C4-2B (cell line): ENCODE measurements at regions not wholly inside any gene's neighbourhood (a gene's known extent, or its start where the extent isn't known, plus 50 kb on each side); places are given as distances from the start of the nearest gene placed in this dataset.

ENCODE experiments used
- H3K27ac ChIP-seq: fragments of 450-650 bp; 2 replicates; pipeline ENCODE4 v1.5.1; 2017
- CTCF ChIP-seq: fragments of 450-650 bp; conservative IDR thresholded peaks from 2 replicates; pipeline ENCODE4 v1.5.1; 2017; ENCODE audit warnings: mild to moderate bottlenecking
- ZFX ChIP-seq: fragments of 450-650 bp; IDR thresholded peaks from 2 replicates; pipeline ENCODE4 v1.6.1; 2017

- TF ChIP-seq CTCF (no peak), ZFX (no peak)
- no peak overlapping the region for H3K27ac ChIP-seq
These were observed 853.4 kb downstream of the IGSF11 start for GRCh38 chr3:118181274-118181673.

GRCh38 chr3:118186051-118186450, 848.6 kb downstream of the IGSF11 start:
- TF ChIP-seq CTCF (no peak), ZFX (no peak)

GRCh38 chr3:118187221-118187620, 847.4 kb downstream of the IGSF11 start:
- H3K27ac ChIP-seq = no peak overlapping the region
- TF ChIP-seq ZFX = no peak

More at GRCh38 chr3:118186051-118186450, 848.6 kb downstream of the IGSF11 start:
- no peak overlapping the region for H3K27ac ChIP-seq

GRCh38 chr3:118196183-118196582, 838.5 kb downstream of the IGSF11 start:
- TF ChIP-seq ZFX (no peak), CTCF (no peak)
- no peak overlapping the region for H3K27ac ChIP-seq

- no peak for TF ChIP-seq ZFX
- no peak for TF ChIP-seq CTCF
- no peak overlapping the region for H3K27ac ChIP-seq
These were observed 835.6 kb downstream of the IGSF11 start for GRCh38 chr3:118199044-118199443.

GRCh38 chr3:118204052-118204656, 830.5 kb downstream of the IGSF11 start:
- no peak overlapping the region for H3K27ac ChIP-seq
- TF ChIP-seq CTCF (no peak), ZFX (no peak)

- no peak overlapping the region for H3K27ac ChIP-seq
- TF ChIP-seq ZFX (no peak), CTCF (no peak)
These were observed 827.4 kb downstream of the IGSF11 start for GRCh38 chr3:118207271-118207670.

GRCh38 chr3:118208642-118209041, 826.0 kb downstream of the IGSF11 start:
- no peak overlapping the region for H3K27ac ChIP-seq

More at GRCh38 chr3:118208642-118209041, 826.0 kb downstream of the IGSF11 start:
- TF ChIP-seq CTCF (no peak), ZFX (no peak)
